HEK293 (cell line): ENCODE measurements at regions not wholly inside any gene's neighbourhood (a gene's known extent, or its start where the extent isn't known, plus 50 kb on each side); places are given as distances from the start of the nearest gene placed in this dataset.

ENCODE experiments used
- CTCF ChIA-PET: fragments of 350-600 bp; formaldehyde crosslinking; extraction: SDS; loops from one replicate; lab custom pipeline; 2021; ENCODE audit warnings: antibody characterized with exemption; lab: Yijun Ruan, JAX
- POLR2A ChIA-PET: fragments of 300-600 bp; formaldehyde crosslinking; extraction: SDS; loops from one replicate; lab custom pipeline; 2020; ENCODE audit warnings: antibody characterized with exemption, inconsistent platforms; lab: Yijun Ruan, JAX
- H3K27ac ChIP-seq: fragments of 200-500 bp; sonication (Bioruptor generic); 2 replicates; pipeline ENCODE4 v1.5.1; 2014; ENCODE audit warnings: low read depth, low read length, control low read depth, inconsistent platforms; ENCODE audit errors: extremely low read depth
- H3K36me3 ChIP-seq, 2 experiments: fragments of 200-500 bp in 1 of 2; sonication (Bioruptor generic) in 1 of 2; 1 replicate in 1 of 2; 2 replicates in 1 of 2; pipeline ENCODE4 v1.5.1; 2014 to 2017; ENCODE audit warnings: inconsistent platforms in 2 of 2, low read length in 2 of 2; ENCODE audit not compliant: control insufficient read depth in 2 of 2, insufficient read depth in 1 of 2
- H3K4me1 ChIP-seq: fragments of 200-500 bp; sonication (Bioruptor generic); 2 replicates; pipeline ENCODE4 v1.5.1; 2014; ENCODE audit warnings: mild to moderate bottlenecking, low read length, inconsistent platforms; ENCODE audit not compliant: control insufficient read depth, insufficient read depth
- H3K4me3 ChIP-seq: 2 replicates; pipeline ENCODE4 v1.5.1; 2011; ENCODE audit warnings: low read depth, mild to moderate bottlenecking, control low read depth, low read length, moderate library complexity
- H3K9me3 ChIP-seq: fragments of 200-500 bp; sonication (Bioruptor generic); 2 replicates; pipeline ENCODE4 v1.5.1; 2014; ENCODE audit warnings: low read depth, low read length, inconsistent platforms; ENCODE audit not compliant: control insufficient read depth, insufficient read depth
- BCL11A ChIP-seq: fragments of 450-650 bp; formaldehyde crosslinking; IDR thresholded peaks from 2 replicates; pipeline ENCODE4 v1.5.1; 2016; ENCODE audit warnings: low read depth, missing biosample characterization, missing genetic modification characterization
- GLIS1 ChIP-seq: fragments of 450-650 bp; formaldehyde crosslinking; IDR thresholded peaks from 2 replicates; pipeline ENCODE4 v1.5.1; 2016; ENCODE audit warnings: missing biosample characterization, missing genetic modification characterization
- HOXD13 ChIP-seq: sonication (generic); formaldehyde crosslinking; IDR thresholded peaks from 2 replicates; pipeline ENCODE4 v1.8.0; 2022; ENCODE audit warnings: missing genetic modification reagents, borderline replicate concordance
- IKZF3 ChIP-seq: fragments of 450-650 bp; IDR thresholded peaks from 2 replicates; pipeline ENCODE4 v1.5.0; 2018; ENCODE audit warnings: missing biosample characterization, mild to moderate bottlenecking, missing genetic modification characterization, moderate library complexity
- KLF16 ChIP-seq: fragments of 450-650 bp; formaldehyde crosslinking; IDR thresholded peaks from 2 replicates; pipeline ENCODE4 v1.5.1; 2017; ENCODE audit warnings: missing biosample characterization, missing genetic modification characterization
- OVOL3 ChIP-seq: fragments of 450-650 bp; formaldehyde crosslinking; IDR thresholded peaks from 2 replicates; pipeline ENCODE4 v1.5.1; 2016; ENCODE audit warnings: missing biosample characterization, missing genetic modification characterization
- TRIM28 ChIP-seq: IDR thresholded peaks from 2 replicates; pipeline ENCODE4 v1.6.1; 2011; ENCODE audit warnings: low read length, control low read depth, borderline replicate concordance
- ZBTB6 ChIP-seq: fragments of 450-650 bp; formaldehyde crosslinking; IDR thresholded peaks from 2 replicates; pipeline ENCODE4 v1.5.1; 2017; ENCODE audit warnings: missing biosample characterization, missing genetic modification characterization
- ZIC2 ChIP-seq: fragments of 450-650 bp; formaldehyde crosslinking; IDR thresholded peaks from 2 replicates; pipeline ENCODE4 v1.5.1; 2016; ENCODE audit warnings: missing biosample characterization, missing genetic modification characterization
- ZNF23 ChIP-seq: fragments of 450-650 bp; formaldehyde crosslinking; IDR thresholded peaks from 2 replicates; pipeline ENCODE4 v1.5.1; 2016; ENCODE audit warnings: missing biosample characterization, missing genetic modification characterization, borderline replicate concordance
- ZNF248 ChIP-seq: fragments of 450-650 bp; formaldehyde crosslinking; IDR thresholded peaks from 2 replicates; pipeline ENCODE4 v1.5.1; 2017; ENCODE audit warnings: missing biosample characterization, missing genetic modification characterization
- ZNF292 ChIP-seq: fragments of 450-650 bp; formaldehyde crosslinking; IDR thresholded peaks from 2 replicates; pipeline ENCODE4 v1.5.1; 2016; ENCODE audit warnings: low read depth, missing biosample characterization, missing genetic modification characterization, borderline replicate concordance
- ZNF341 ChIP-seq: fragments of 450-650 bp; formaldehyde crosslinking; IDR thresholded peaks from 2 replicates; pipeline ENCODE4; 2016; ENCODE audit warnings: low read depth, missing biosample characterization, missing genetic modification characterization
- ZNF488 ChIP-seq: fragments of 450-650 bp; formaldehyde crosslinking; IDR thresholded peaks from 2 replicates; pipeline ENCODE4 v1.5.1; 2016; ENCODE audit warnings: missing biosample characterization, missing genetic modification characterization
- ZNF521 ChIP-seq: fragments of 450-650 bp; formaldehyde crosslinking; IDR thresholded peaks from 2 replicates; pipeline ENCODE4 v1.5.1; 2017; ENCODE audit warnings: missing biosample characterization, mild to moderate bottlenecking, missing genetic modification characterization
- ZNF529 ChIP-seq: fragments of 450-650 bp; formaldehyde crosslinking; IDR thresholded peaks from 2 replicates; pipeline ENCODE4 v1.5.1; 2017; ENCODE audit warnings: missing genetic modification characterization, missing biosample characterization; ENCODE audit not compliant: insufficient replicate concordance
- ZNF561 ChIP-seq: fragments of 450-650 bp; IDR thresholded peaks from 2 replicates; pipeline ENCODE4 v1.5.1; 2018; ENCODE audit warnings: missing biosample characterization, missing genetic modification characterization, borderline replicate concordance
- ZNF596 ChIP-seq: fragments of 450-650 bp; IDR thresholded peaks from 2 replicates; pipeline ENCODE4 v1.5.0; 2018; ENCODE audit warnings: missing biosample characterization, mild to moderate bottlenecking, missing genetic modification characterization, moderate library complexity
- ZNF654 ChIP-seq: fragments of 450-650 bp; formaldehyde crosslinking; IDR thresholded peaks from 2 replicates; pipeline ENCODE4 v1.5.1; 2016; ENCODE audit warnings: low read depth, missing biosample characterization, missing genetic modification characterization
- ZNF658 ChIP-seq: fragments of 450-650 bp; formaldehyde crosslinking; IDR thresholded peaks from 2 replicates; pipeline ENCODE4; 2016; ENCODE audit warnings: missing biosample characterization, missing genetic modification characterization
- ZNF76 ChIP-seq: fragments of 450-650 bp; formaldehyde crosslinking; IDR thresholded peaks from 2 replicates; pipeline ENCODE4; 2016; ENCODE audit warnings: low read depth, missing biosample characterization, missing genetic modification characterization, borderline replicate concordance
- TF ChIP-seq, protein P1 (sequence below): fragments of 450-650 bp; formaldehyde crosslinking; IDR thresholded peaks from 2 replicates; pipeline ENCODE4 v1.5.1; 2017; ENCODE audit warnings: missing biosample characterization, missing genetic modification characterization
- TF ChIP-seq, protein P2 (sequence below): fragments of 450-650 bp; formaldehyde crosslinking; IDR thresholded peaks from 2 replicates; pipeline ENCODE4 v1.5.1; 2016; ENCODE audit warnings: missing biosample characterization, missing genetic modification characterization

GRCh38 chr2:88831071-88831791 is 139.8 kb downstream of the RPIA start:
- H3K4me1 ChIP-seq = no peaks in the 10 kb centered on the region
- H3K36me3 ChIP-seq = no peaks in the 10 kb centered on the region
- TF ChIP-seq ZNF23 (tag by site-specific recombination) (no peak), KLF16 (tag by site-specific recombination) (no peak), ZNF341 (no peak), ZNF292 (tag by site-specific recombination) (no peak), OVOL3 (tag by site-specific recombination) (no peak), ZNF76 (tag by site-specific recombination) (no peak), ZNF596 (tag by site-specific recombination) (no peak), ZNF561 (tag by site-specific recombination) (no peak), ZNF488 (no peak), ZIC2 (tag by site-specific recombination) (no peak), ZNF248 (no peak), ZNF529 (tag by site-specific recombination) (no peak), ZNF658 (tag by site-specific recombination) (no peak), GLIS1 (tag by site-specific recombination) (no peak), HOXD13 (CRISPR knock-in tag) (no peak), TRIM28 (no peak), IKZF3 (tag by site-specific recombination) (no peak)
- TF ChIP-seq, protein P1, sequence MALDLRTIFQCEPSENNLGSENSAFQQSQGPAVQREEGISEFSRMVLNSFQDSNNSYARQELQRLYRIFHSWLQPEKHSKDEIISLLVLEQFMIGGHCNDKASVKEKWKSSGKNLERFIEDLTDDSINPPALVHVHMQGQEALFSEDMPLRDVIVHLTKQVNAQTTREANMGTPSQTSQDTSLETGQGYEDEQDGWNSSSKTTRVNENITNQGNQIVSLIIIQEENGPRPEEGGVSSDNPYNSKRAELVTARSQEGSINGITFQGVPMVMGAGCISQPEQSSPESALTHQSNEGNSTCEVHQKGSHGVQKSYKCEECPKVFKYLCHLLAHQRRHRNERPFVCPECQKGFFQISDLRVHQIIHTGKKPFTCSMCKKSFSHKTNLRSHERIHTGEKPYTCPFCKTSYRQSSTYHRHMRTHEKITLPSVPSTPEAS (tag by site-specific recombination) = no peak
- TF ChIP-seq, protein P2, sequence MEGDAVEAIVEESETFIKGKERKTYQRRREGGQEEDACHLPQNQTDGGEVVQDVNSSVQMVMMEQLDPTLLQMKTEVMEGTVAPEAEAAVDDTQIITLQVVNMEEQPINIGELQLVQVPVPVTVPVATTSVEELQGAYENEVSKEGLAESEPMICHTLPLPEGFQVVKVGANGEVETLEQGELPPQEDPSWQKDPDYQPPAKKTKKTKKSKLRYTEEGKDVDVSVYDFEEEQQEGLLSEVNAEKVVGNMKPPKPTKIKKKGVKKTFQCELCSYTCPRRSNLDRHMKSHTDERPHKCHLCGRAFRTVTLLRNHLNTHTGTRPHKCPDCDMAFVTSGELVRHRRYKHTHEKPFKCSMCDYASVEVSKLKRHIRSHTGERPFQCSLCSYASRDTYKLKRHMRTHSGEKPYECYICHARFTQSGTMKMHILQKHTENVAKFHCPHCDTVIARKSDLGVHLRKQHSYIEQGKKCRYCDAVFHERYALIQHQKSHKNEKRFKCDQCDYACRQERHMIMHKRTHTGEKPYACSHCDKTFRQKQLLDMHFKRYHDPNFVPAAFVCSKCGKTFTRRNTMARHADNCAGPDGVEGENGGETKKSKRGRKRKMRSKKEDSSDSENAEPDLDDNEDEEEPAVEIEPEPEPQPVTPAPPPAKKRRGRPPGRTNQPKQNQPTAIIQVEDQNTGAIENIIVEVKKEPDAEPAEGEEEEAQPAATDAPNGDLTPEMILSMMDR (tag by site-specific recombination) = no peak
- ChIA-PET POLR2A (no interaction called here), CTCF (interaction anchor here (0.5 to 2.6 kb wide), 25 partner anchors 8 to 344 kb away, joined by 3 to 22 read pairs (median 4); no protein-coding TSS in a partner anchor)
- H3K27ac ChIP-seq = no peak overlapping the region
- H3K4me3 ChIP-seq = no peak overlapping the region
- H3K9me3 ChIP-seq = no peaks in the 10 kb centered on the region

- POLR2A ChIA-PET = no interaction called here
Measured at GRCh38 chr2:88831792-88832248, 140.3 kb downstream of the RPIA start.

More at GRCh38 chr2:88831792-88832248, 140.3 kb downstream of the RPIA start:
- CTCF ChIA-PET = interaction anchor here (0.5 to 2.6 kb wide), 26 partner anchors 9 to 344 kb away, joined by 3 to 22 read pairs (median 4); no protein-coding TSS in a partner anchor
- H3K9me3 ChIP-seq = no peaks in the 10 kb centered on the region
- no peak overlapping the region for H3K27ac ChIP-seq
- no peak overlapping the region for H3K4me3 ChIP-seq
- no peaks in the 10 kb centered on the region for H3K36me3 ChIP-seq
- TF ChIP-seq ZBTB6 (tag by site-specific recombination) = no peak
- no peak for TF ChIP-seq ZNF521 (tag by site-specific recombination)
- peak; percentile 48 for TF ChIP-seq ZNF654 (tag by site-specific recombination)
- no peak for TF ChIP-seq ZNF488
- TF ChIP-seq BCL11A (tag by site-specific recombination) = no peak
- TF ChIP-seq, protein P2 (tag by site-specific recombination) = peak; percentile 28
- TF ChIP-seq, all 188 proteins: peak for 2
- H3K4me1 ChIP-seq = no peaks in the 10 kb centered on the region
